Stimulated activated CD8-positive, alpha-beta memory T cell treated with anti-CD3 and anti-CD28 coated beads, Interleukin-7, amount 100 ng/mL, for 1 hour (primary cell): ENCODE measurements at regions not wholly inside any gene's neighbourhood (a gene's known extent, or its start where the extent isn't known, plus 50 kb on each side); places are given as distances from the start of the nearest gene placed in this dataset.

Source experiments
- DNase-seq, 2 donors: peaks; one replicate each; pipeline ENCODE4 v3.0.0-alpha.2; 2020; ENCODE audit warnings: low read depth in 2 of 2

DNA sequence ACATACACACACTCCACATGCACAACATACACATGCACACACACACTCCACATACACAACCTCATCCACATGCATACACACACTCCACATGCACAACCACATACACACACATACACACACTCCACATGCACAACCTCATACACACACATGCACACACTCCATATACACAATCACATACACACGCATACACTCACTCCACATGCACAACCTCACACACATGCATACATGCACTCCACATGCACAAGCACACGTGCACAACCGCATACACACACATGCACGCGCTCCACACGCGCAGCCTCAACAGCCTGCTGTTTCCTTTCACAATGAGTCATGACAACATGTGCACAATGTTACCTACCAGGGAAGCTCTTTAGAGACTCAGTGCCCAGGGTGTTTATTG is 61.2 kb upstream of the TMEM132C start:
- no peak for DNase-seq
